ENCODE measurements at regions not wholly inside any gene's neighbourhood (a gene's known extent, or its start where the extent isn't known, plus 50 kb on each side); places are given as distances from the start of the nearest gene placed in this dataset.
A peak's percentile ranks its signal among the peaks of the same experiment; 100 is the strongest.

DNA sequence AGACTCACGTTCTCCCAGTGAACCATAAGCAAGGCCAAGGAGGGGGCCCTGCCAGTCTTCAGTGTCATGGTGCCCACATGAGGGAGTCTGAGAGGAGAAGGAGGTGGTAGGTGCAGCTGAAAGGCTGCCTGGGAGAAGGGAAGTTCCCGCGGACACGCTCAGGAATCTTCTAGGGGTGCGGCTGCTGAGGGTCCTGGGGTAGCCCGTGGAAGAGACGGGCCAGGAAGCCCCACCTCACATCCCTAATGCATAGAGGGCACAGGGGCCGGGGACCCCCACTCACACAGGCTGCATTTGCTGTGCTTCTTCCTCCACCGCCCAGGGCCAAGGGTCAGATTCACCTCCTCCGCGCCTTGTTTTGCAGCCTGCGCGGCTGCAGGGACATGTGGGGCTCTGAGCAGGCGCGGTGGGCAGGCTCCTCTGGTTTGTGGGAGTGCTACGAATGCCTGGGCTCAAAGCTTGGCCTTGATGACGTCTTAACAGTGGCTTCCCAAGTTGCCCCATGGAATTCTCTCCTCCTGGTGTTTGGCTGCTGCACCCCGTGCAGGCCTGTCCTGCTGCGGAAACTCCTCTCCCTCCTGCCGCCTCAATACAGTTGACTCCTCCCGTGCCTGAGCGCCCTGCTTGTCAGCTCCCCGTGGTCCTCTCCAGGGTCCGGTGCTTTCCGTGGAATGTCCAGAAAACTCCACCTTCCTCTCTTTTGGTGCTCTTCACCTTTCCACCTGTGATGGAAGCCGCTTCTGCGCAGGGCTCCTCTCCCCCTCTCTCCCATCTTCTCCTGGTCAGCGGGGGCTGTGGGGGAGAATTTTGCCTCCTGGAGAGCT is 95.7 kb downstream of the VAPA start:
- intact Hi-C loops (cut with DNase I) = loop anchor here in 2 of 4 donors (5.0 to 10.0 kb wide), 2 partner anchors 37 to 505 kb away; no protein-coding TSS in a partner anchor
- WGBS, 3 donors = 93% methylated on average over 28 of the region's 28 CpGs
- Histone ChIP-seq H3K4me3 (no peak overlapping the region), H3K9me3 (no peaks in the 10 kb centered on the region), H3K27me3 (no peaks in the 10 kb centered on the region), H3K36me3 (no peaks in the 10 kb centered on the region), H3K27ac (no peak overlapping the region), H3K4me1 (ENCODE audit: insufficient read depth) (peaks cover 6% of the 10 kb centered on the region)
- no peak for DNase-seq
- no peak for TF ChIP-seq CTCF (IDR thresholded peaks at IDR 0.05)
- no peak for TF ChIP-seq POLR2A (IDR thresholded peaks at IDR 0.05)
- TF ChIP-seq EP300 (IDR thresholded peaks at IDR 0.05) = no peak

DNA sequence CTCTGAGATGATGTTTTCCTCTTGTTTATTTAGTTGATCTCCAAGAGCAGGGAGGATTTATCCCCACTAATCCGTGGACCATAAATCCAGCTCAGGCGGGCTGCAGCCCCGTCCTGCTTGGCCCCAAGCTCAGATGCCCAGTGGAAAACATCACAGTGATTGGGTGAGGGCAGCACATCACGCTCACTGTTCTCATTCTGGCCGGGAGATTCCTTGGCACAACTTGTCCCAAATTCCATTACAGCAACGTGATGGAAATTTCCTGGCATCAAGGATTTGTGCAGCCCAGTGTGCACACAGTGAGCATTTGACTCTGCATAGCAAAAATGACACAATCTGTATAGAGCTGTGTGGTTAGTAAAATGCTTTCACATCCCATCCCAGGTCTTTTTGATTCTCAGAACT is 96.8 kb downstream of the VAPA start:
- H3K9me3 ChIP-seq = no peaks in the 10 kb centered on the region
- intact Hi-C loops (cut with DNase I) = loop anchor here in 1 of 4 donors (5.0 kb wide), 1 partner anchor 38 kb away; no protein-coding TSS in a partner anchor
- H3K36me3 ChIP-seq = no peaks in the 10 kb centered on the region
- peaks cover 6% of the 10 kb centered on the region for H3K4me1 ChIP-seq (ENCODE audit: insufficient read depth)
- 12 to 23% (median 13%) methylated on average over 6 of the region's 6 CpGs for WGBS, 3 donors
- H3K27ac ChIP-seq = peak overlapping the region in 1 of 2 donors; percentile 31
- no peak overlapping the region for H3K4me3 ChIP-seq
- no peaks in the 10 kb centered on the region for H3K27me3 ChIP-seq
- peak in 4 of 5 donors; percentile 47 to 65 (median 57) for DNase-seq
- TF ChIP-seq CTCF (IDR thresholded peaks at IDR 0.05) = no peak
- TF ChIP-seq EP300 (IDR thresholded peaks at IDR 0.05) = peak; percentile 64

DNA sequence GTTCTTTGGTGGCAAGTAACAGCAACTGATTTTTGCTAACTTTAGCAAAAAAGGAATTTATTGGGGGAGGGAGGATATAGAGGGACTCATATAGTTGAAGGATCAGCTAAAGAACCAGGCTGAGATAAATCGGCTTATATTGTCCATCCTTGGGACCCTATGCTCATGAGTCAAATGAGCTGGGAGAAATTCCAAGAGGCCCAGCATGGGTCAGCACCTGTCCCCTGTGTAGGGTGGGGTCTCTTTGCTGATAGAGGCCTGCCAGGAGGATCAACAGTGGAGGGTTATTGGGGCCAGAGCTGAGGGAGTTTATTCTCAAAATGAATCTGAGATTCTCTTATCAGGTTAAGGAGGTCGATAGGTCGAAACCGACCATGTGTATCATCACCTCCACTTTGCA is 97.2 kb downstream of the VAPA start:
- H3K27me3 ChIP-seq = no peaks in the 10 kb centered on the region
- intact Hi-C loops (cut with DNase I) = loop anchor here in 1 of 4 donors (5.0 kb wide), 1 partner anchor 39 kb away; no protein-coding TSS in a partner anchor
- DNase-seq = no peak
- peak overlapping the region in 1 of 2 donors; percentile 31 for H3K27ac ChIP-seq
- H3K36me3 ChIP-seq = no peaks in the 10 kb centered on the region
- H3K4me1 ChIP-seq (ENCODE audit: insufficient read depth) = peaks cover 9% of the 10 kb centered on the region
- TF ChIP-seq POLR2A (IDR thresholded peaks at IDR 0.05) (no peak), EP300 (IDR thresholded peaks at IDR 0.05) (no peak)
- H3K9me3 ChIP-seq = no peaks in the 10 kb centered on the region
- 77 to 85% (median 79%) methylated on average over 4 of the region's 4 CpGs for WGBS, 3 donors
- H3K4me3 ChIP-seq = no peak overlapping the region

DNA sequence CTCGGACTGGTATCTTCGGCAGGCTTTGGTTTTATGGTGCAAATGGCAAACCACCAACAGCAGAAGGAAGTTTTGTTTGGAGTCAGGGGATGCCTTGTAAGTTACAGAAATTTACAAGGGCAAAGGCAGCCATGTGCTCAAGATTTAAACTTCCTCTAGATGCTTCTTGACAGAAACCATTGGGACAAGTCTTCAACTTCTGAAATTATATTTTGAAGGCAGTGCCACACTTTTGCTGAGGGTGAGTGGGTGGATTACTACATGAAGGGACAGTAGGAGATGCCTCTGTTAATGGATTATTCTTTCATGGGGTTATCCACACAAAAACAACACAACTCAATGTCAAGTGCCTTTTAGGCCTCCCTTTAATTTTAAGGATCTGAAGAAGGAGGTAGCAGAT is 97.9 kb downstream of the VAPA start:
- Histone ChIP-seq H3K36me3 (no peaks in the 10 kb centered on the region), H3K9me3 (no peaks in the 10 kb centered on the region), H3K27me3 (no peaks in the 10 kb centered on the region), H3K4me3 (no peak overlapping the region), H3K4me1 (ENCODE audit: insufficient read depth) (peaks cover 12% of the 10 kb centered on the region), H3K27ac (no peak overlapping the region)
- WGBS, 3 donors = 92 to 93% (median 93%) methylated on average over 2 of the region's 2 CpGs
- DNase-seq = no peak
- TF ChIP-seq POLR2A (IDR thresholded peaks at IDR 0.05) (no peak), EP300 (IDR thresholded peaks at IDR 0.05) (no peak), CTCF (IDR thresholded peaks at IDR 0.05) (no peak)
- intact Hi-C loops (cut with DNase I) = loop anchor here in 1 of 4 donors (5.0 kb wide), 1 partner anchor 39 kb away; no protein-coding TSS in a partner anchor

DNA sequence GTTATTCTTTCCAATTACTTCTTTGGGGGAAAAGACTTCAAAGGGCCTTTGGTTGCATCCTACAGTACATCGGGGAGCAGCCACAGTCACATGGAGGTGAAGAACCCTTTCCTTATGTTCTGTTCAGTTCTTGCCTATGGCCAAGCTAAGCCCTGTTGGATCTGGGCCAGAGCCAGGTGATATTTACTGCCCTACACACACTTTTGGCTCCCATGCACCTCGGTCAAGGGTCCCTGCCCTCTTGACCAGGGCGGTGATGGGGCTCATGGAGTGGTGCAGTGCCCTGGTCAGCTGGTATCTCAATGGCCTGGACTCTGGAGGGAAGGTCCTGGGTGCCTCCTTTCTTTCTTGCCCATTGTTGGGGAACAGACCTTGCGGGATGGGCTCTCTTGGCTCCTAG is 98.7 kb downstream of the VAPA start:
- Histone ChIP-seq H3K4me3 (no peak overlapping the region), H3K27me3 (no peaks in the 10 kb centered on the region), H3K27ac (no peak overlapping the region), H3K36me3 (no peaks in the 10 kb centered on the region), H3K9me3 (no peaks in the 10 kb centered on the region), H3K4me1 (ENCODE audit: insufficient read depth) (peaks cover 12% of the 10 kb centered on the region)
- TF ChIP-seq EP300 (IDR thresholded peaks at IDR 0.05) (no peak), POLR2A (IDR thresholded peaks at IDR 0.05) (no peak), CTCF (IDR thresholded peaks at IDR 0.05) (no peak)
- intact Hi-C loops (cut with DNase I) = loop anchor here in 1 of 4 donors (5.0 kb wide), 1 partner anchor 40 kb away; no protein-coding TSS in a partner anchor
- no peak for DNase-seq
- 93 to 100% (median 98%) methylated on average over 4 of the region's 4 CpGs for WGBS, 3 donors

All from ovary (tissue), 7 donors.